ENCODE measurements at regions not wholly inside any gene's neighbourhood (a gene's known extent, or its start where the extent isn't known, plus 50 kb on each side); places are given as distances from the start of the nearest gene placed in this dataset.
"Not testable (repeated sequence)": the region's sequence is repeated elsewhere in the genome, so short reads cannot be mapped to it uniquely, and the experiment has no call there.

DNA sequence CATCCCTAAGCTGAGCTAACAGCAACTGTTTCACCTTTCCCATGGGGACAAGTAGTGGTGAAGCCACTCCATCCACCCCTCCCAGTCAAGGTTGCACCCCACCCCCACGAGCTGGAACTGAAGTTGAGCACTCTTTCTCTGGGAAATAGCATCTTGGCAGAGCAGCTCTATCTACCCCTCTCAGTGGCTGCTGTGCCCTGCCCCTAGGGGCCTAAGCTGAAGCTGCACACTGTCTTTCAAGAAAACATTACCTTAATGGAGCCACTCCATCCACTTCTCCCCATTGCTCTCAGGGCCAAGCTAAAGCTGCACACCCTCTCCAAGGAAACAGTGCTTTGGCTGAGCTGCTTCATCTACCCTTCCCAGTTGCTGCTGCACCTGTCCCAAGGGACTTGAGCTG lies 170.6 kb upstream of the CCDC196 start:
- H3K4me1 ChIP-seq, result no peaks in the 10 kb centered on the region
- H3K27ac ChIP-seq, result no peak overlapping the region
- ATAC-seq (ENCODE audit: low FRiP score in 2 of 2), result no peak
- H3K36me3 ChIP-seq, result no peaks in the 10 kb centered on the region
- H3K27me3 ChIP-seq, result no peaks in the 10 kb centered on the region
- H3K4me3 ChIP-seq, result no peak overlapping the region
- 40 to 56% methylated on average over 1 of the region's 1 CpG for WGBS, 2 donors
- no peak for TF ChIP-seq EP300 (IDR thresholded peaks at IDR 0.05)
- TF ChIP-seq, protein P1, sequence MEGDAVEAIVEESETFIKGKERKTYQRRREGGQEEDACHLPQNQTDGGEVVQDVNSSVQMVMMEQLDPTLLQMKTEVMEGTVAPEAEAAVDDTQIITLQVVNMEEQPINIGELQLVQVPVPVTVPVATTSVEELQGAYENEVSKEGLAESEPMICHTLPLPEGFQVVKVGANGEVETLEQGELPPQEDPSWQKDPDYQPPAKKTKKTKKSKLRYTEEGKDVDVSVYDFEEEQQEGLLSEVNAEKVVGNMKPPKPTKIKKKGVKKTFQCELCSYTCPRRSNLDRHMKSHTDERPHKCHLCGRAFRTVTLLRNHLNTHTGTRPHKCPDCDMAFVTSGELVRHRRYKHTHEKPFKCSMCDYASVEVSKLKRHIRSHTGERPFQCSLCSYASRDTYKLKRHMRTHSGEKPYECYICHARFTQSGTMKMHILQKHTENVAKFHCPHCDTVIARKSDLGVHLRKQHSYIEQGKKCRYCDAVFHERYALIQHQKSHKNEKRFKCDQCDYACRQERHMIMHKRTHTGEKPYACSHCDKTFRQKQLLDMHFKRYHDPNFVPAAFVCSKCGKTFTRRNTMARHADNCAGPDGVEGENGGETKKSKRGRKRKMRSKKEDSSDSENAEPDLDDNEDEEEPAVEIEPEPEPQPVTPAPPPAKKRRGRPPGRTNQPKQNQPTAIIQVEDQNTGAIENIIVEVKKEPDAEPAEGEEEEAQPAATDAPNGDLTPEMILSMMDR (IDR thresholded peaks at IDR 0.05), result no peak
- no peak for TF ChIP-seq POLR2AphosphoS5 (IDR thresholded peaks at IDR 0.05)
- no peak for TF ChIP-seq POLR2A (IDR thresholded peaks at IDR 0.05)
- H3K9me3 ChIP-seq, result peaks cover 0 to 14% (median 0%) of the 10 kb centered on the region in 4 donors
- DNase-seq, result no peak

DNA sequence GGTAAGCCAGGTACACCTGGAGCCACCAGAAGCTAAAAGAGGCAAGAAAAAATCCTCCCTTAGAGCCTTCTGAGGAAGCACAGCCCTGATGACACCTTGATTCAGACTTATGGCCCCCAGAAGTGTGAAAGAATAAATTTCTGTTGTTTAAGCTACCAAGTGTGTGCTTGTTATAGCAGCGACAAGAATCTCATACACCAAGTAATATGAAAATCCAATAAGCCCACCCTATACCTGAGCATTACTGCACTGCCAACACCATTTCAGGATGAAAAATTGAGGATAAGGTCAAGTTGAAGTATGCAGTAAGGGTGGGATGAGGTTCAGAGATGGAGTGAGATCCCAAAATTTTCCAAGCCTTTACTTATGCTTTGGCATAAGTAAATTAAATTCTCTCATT lies 163.6 kb upstream of the CCDC196 start:
- TF ChIP-seq, protein P1 (IDR thresholded peaks at IDR 0.05), result no peak
- TF ChIP-seq POLR2AphosphoS5 (IDR thresholded peaks at IDR 0.05) (no peak), POLR2A (IDR thresholded peaks at IDR 0.05) (no peak), EP300 (IDR thresholded peaks at IDR 0.05) (no peak)
- WGBS, 2 donors, result 100% methylated on average over 1 of the region's 1 CpG
- H3K4me3 ChIP-seq, result no peak overlapping the region
- no peaks in the 10 kb centered on the region for H3K36me3 ChIP-seq
- ATAC-seq (ENCODE audit: low FRiP score in 2 of 2) (no peak), DNase-seq (no peak)
- no peak overlapping the region for H3K27ac ChIP-seq
- no peaks in the 10 kb centered on the region for H3K27me3 ChIP-seq
- no peaks in the 10 kb centered on the region for H3K4me1 ChIP-seq
- peaks cover 0 to 9% (median 0%) of the 10 kb centered on the region in 4 donors for H3K9me3 ChIP-seq

GRCh38 chr14:66330228-66330627 lies 155.9 kb upstream of the CCDC196 start:
- WGBS, 2 donors, result 86 to 88% methylated on average over 4 of the region's 4 CpGs
- Histone ChIP-seq H3K4me1 (no peaks in the 10 kb centered on the region), H3K9me3 (no peaks in the 10 kb centered on the region), H3K27ac (no peak overlapping the region), H3K36me3 (no peaks in the 10 kb centered on the region), H3K27me3 (no peaks in the 10 kb centered on the region), H3K4me3 (no peak overlapping the region)
- no peak for DNase-seq
- ATAC-seq (ENCODE audit: low FRiP score in 2 of 2), result no peak
- TF ChIP-seq EP300 (IDR thresholded peaks at IDR 0.05) (no peak), POLR2A (IDR thresholded peaks at IDR 0.05) (no peak), POLR2AphosphoS5 (IDR thresholded peaks at IDR 0.05) (no peak)
- TF ChIP-seq, protein P1 (IDR thresholded peaks at IDR 0.05), result no peak

GRCh38 chr14:66330916-66331315 lies 155.3 kb upstream of the CCDC196 start:
- H3K9me3 ChIP-seq, result no peaks in the 10 kb centered on the region
- no peaks in the 10 kb centered on the region for H3K4me1 ChIP-seq
- no peaks in the 10 kb centered on the region for H3K36me3 ChIP-seq
- no peak for DNase-seq
- ATAC-seq (ENCODE audit: low FRiP score in 2 of 2), result no peak
- H3K27ac ChIP-seq, result no peak overlapping the region
- TF ChIP-seq POLR2A (IDR thresholded peaks at IDR 0.05), result no peak
- TF ChIP-seq, protein P1 (IDR thresholded peaks at IDR 0.05), result no peak
- TF ChIP-seq EP300 (IDR thresholded peaks at IDR 0.05), result no peak
- no peak for TF ChIP-seq POLR2AphosphoS5 (IDR thresholded peaks at IDR 0.05)
- H3K4me3 ChIP-seq, result no peak overlapping the region
- no peaks in the 10 kb centered on the region for H3K27me3 ChIP-seq

DNA sequence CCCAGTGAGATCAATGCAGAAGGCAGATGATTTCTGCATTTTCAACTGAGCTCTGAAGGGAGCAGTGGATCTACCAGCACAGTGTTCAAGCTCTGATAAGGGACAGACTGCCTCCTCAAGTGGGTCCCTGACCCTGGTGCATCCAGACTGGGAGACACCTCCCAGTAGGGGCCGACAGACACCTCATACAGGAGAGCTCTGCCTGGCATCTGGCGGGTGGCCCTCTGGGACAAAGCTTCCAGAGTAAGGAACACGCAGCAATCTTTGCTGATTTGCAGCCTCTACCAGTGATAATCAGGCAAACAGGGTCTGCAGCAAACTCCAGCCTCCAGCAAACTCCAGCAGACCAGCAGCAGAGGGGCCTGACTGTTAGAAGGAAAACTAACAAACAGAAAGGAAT lies 152.9 kb upstream of the CCDC196 start:
- H3K27me3 ChIP-seq; DNase-seq; H3K4me1 ChIP-seq; H3K9me3 ChIP-seq; ATAC-seq (ENCODE audit: low FRiP score in 2 of 2); H3K36me3 ChIP-seq; H3K27ac ChIP-seq; H3K4me3 ChIP-seq: not testable (repeated sequence)
- 80 to 92% methylated on average over 3 of the region's 3 CpGs for WGBS, 2 donors
